Transverse colon (tissue), 4 donors: ENCODE measurements at regions not wholly inside any gene's neighbourhood (a gene's known extent, or its start where the extent isn't known, plus 50 kb on each side); places are given as distances from the start of the nearest gene placed in this dataset.

Experiments used
- DNase-seq: peaks from one replicate; pipeline ENCODE4 v3.0.0-alpha.2; 2019
- H3K27ac ChIP-seq, 4 donors: fragments of 200-600 bp; sonication (generic); 2 replicates each; pipeline ENCODE4 v1.5.1; 2016 to 2018; ENCODE audit warnings: inconsistent platforms in 4 of 4
- H3K27me3 ChIP-seq: fragments of 200-600 bp; sonication (generic); 2 replicates; pipeline ENCODE4 v1.5.1; 2017; ENCODE audit warnings: inconsistent platforms
- H3K36me3 ChIP-seq, 4 donors: fragments of 200-600 bp; sonication (generic); 2 replicates each; pipeline ENCODE4 v1.5.1; 2017 to 2019; ENCODE audit warnings: inconsistent platforms in 4 of 4
- H3K4me1 ChIP-seq, 4 donors: fragments of 200-600 bp; sonication (generic); 2 replicates each; pipeline ENCODE4 v1.5.1; 2017 to 2020; ENCODE audit warnings: inconsistent platforms in 4 of 4
- H3K4me3 ChIP-seq, 4 donors: fragments of 200-600 bp; sonication (generic); 1 replicate in 1 of 4; 2 replicates in 3 of 4; pipeline versions ENCODE4 v1.5.1 to v1.6.1; 2017 to 2019; ENCODE audit warnings: inconsistent platforms in 4 of 4
- H3K9me3 ChIP-seq, 2 donors: fragments of 200-600 bp; sonication (generic); 2 replicates each; pipeline ENCODE4 v1.5.1; 2017 to 2019; ENCODE audit warnings: inconsistent platforms in 2 of 2
- CTCF ChIP-seq, 5 experiments: fragments of 200-600 bp in 3 of 5; fragments of 450-650 bp in 2 of 5; sonication (generic) in 3 of 5; IDR thresholded peaks; 1 replicate in 2 of 5; 2 replicates in 3 of 5; pipeline ENCODE4 v1.5.1; 2016 to 2017; ENCODE audit warnings: antibody characterized with exemption in 5 of 5, inconsistent platforms in 3 of 5, mild to moderate bottlenecking in 2 of 5, moderate library complexity in 1 of 5
- EP300 ChIP-seq: sonication (generic); formaldehyde crosslinking; IDR thresholded peaks from one replicate; pipeline ENCODE4 v1.6.1; 2017; ENCODE audit warnings: antibody characterized with exemption, low read depth
- POLR2A ChIP-seq: fragments of 450-650 bp; IDR thresholded peaks from one replicate; pipeline ENCODE4 v1.6.1; 2016; ENCODE audit warnings: antibody characterized with exemption, mild to moderate bottlenecking, moderate library complexity
- POLR2AphosphoS5 ChIP-seq, 3 donors: sonication (generic); formaldehyde crosslinking; IDR thresholded peaks; one replicate each; pipeline ENCODE4 v1.6.1; 2016; ENCODE audit warnings: antibody characterized with exemption in 3 of 3
- WGBS, 2 donors: methylation state at CpG; one replicate each; pipeline ENCODE4 v1.1.5; 2018; ENCODE audit warnings: low coverage in 1 of 2; 5-methylcytosine and 5-hydroxymethylcytosine counted together
- in situ Hi-C, 4 donors: fragments of 200-750 bp; cut with MboI; loops; one replicate each; pipeline versions ENCODE4 v1.15.0 to v1.15.1; 2017; ENCODE audit warnings: low sequenced_read_pairs in 3 of 4, low pct_ligation_motif_present in 1 of 4, low pct_unique_long_range_greater_than_20kb in 1 of 4
- intact Hi-C: fragments of 100-400 bp; cut with DNase I; formaldehyde crosslinking; loops from one replicate; pipeline ENCODE4 v1.15.1; 2023; ENCODE audit warnings: low total_unique reads

GRCh38 chr12:108414021-108414420 lies 74.9 kb upstream of the CMKLR1 start:
- in situ Hi-C loops (no loop called here), intact Hi-C loops (no loop called here)

GRCh38 chr12:108410689-108411088 lies 71.6 kb upstream of the CMKLR1 start:
- Histone ChIP-seq H3K4me3 (no peak overlapping the region), H3K36me3 (no peaks in the 10 kb centered on the region), H3K27me3 (no peaks in the 10 kb centered on the region), H3K4me1 (no peaks in the 10 kb centered on the region), H3K27ac (no peak overlapping the region), H3K9me3 (peaks cover 0 to 10% of the 10 kb centered on the region in 2 donors)
- intact Hi-C loops, result no loop called here
- TF ChIP-seq POLR2A (no peak), POLR2AphosphoS5 (IDR thresholded peaks at IDR 0.05) (no peak), CTCF (IDR thresholded peaks at IDR 0.05) (no peak), EP300 (no peak)
- 85% methylated on average over 3 of the region's 3 CpGs; no CpG with 5 or more reads in 1 of the 2 donors for WGBS, 2 donors
- no peak for DNase-seq
- in situ Hi-C loops, result no loop called here

More at GRCh38 chr12:108414021-108414420, 74.9 kb upstream of the CMKLR1 start:
- Histone ChIP-seq H3K4me1 (no peaks in the 10 kb centered on the region), H3K9me3 (no peaks in the 10 kb centered on the region), H3K27ac (no peak overlapping the region), H3K27me3 (no peaks in the 10 kb centered on the region), H3K36me3 (no peaks in the 10 kb centered on the region), H3K4me3 (no peak overlapping the region)
- no peak for TF ChIP-seq POLR2AphosphoS5 (IDR thresholded peaks at IDR 0.05)
- TF ChIP-seq POLR2A, result no peak
- WGBS, 2 donors, result 71 to 100% methylated on average over 2 to 6 of the region's 6 CpGs
- no peak for DNase-seq

- no peak overlapping the region for H3K4me3 ChIP-seq
- WGBS, 2 donors, result 51% methylated on average over 3 of the region's 3 CpGs; no CpG with 5 or more reads in 1 of the 2 donors
- in situ Hi-C loops, result no loop called here
- H3K27me3 ChIP-seq, result no peaks in the 10 kb centered on the region
- no peak for TF ChIP-seq POLR2A
- TF ChIP-seq POLR2AphosphoS5 (IDR thresholded peaks at IDR 0.05), result no peak
- TF ChIP-seq EP300, result no peak
- no peak for TF ChIP-seq CTCF (IDR thresholded peaks at IDR 0.05)
- H3K27ac ChIP-seq, result no peak overlapping the region
- no peaks in the 10 kb centered on the region for H3K36me3 ChIP-seq
- peaks cover 0 to 10% of the 10 kb centered on the region in 2 donors for H3K9me3 ChIP-seq
- no peak for DNase-seq
- intact Hi-C loops, result no loop called here
- no peaks in the 10 kb centered on the region for H3K4me1 ChIP-seq
Measured at GRCh38 chr12:108409481-108409880, 70.4 kb upstream of the CMKLR1 start.

GRCh38 chr12:108403952-108404351 lies 64.8 kb upstream of the CMKLR1 start:
- Histone ChIP-seq H3K36me3 (no peaks in the 10 kb centered on the region), H3K27ac (no peak overlapping the region), H3K9me3 (peaks cover 0 to 10% of the 10 kb centered on the region in 2 donors), H3K27me3 (no peaks in the 10 kb centered on the region), H3K4me3 (no peak overlapping the region), H3K4me1 (no peaks in the 10 kb centered on the region)
- no peak for TF ChIP-seq POLR2A
- no peak for TF ChIP-seq POLR2AphosphoS5 (IDR thresholded peaks at IDR 0.05)
- no peak for TF ChIP-seq EP300
- TF ChIP-seq CTCF (IDR thresholded peaks at IDR 0.05), result no peak
- WGBS, 2 donors, result 46% methylated on average over 3 of the region's 3 CpGs; no CpG with 5 or more reads in 1 of the 2 donors
- in situ Hi-C loops, result no loop called here
- DNase-seq, result no peak
- intact Hi-C loops, result no loop called here

DNA sequence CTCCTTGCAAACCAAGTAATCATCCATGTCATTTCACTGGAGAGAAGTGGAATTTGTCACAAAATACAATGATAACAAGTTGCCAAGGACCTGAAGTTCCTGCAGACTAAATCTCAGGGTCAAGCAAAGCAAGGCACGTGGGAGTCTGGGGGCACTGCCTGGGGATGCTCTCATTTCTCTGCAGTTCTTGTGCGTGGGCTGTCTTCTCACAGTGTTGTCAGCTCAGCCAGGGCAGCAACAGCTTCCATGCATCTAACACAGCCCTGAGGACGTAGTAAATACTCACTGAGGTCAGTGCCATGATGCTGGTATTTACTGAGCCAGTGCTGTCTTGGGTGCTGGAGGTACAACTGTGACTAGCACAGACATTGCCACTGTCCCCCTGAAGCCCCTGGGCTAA lies 62.9 kb upstream of the CMKLR1 start:
- intact Hi-C loops (no loop called here), in situ Hi-C loops (no loop called here)
- no peak for DNase-seq
- TF ChIP-seq CTCF (IDR thresholded peaks at IDR 0.05) (no peak), POLR2A (no peak)
- Histone ChIP-seq H3K27me3 (no peaks in the 10 kb centered on the region), H3K9me3 (peaks cover 0 to 10% of the 10 kb centered on the region in 2 donors), H3K36me3 (no peaks in the 10 kb centered on the region), H3K4me1 (no peaks in the 10 kb centered on the region), H3K4me3 (no peak overlapping the region), H3K27ac (no peak overlapping the region)
- WGBS, 2 donors, result 32% methylated on average over 3 of the region's 3 CpGs; no CpG with 5 or more reads in 1 of the 2 donors
